ENCODE measurements at regions not wholly inside any gene's neighbourhood (a gene's known extent, or its start where the extent isn't known, plus 50 kb on each side); places are given as distances from the start of the nearest gene placed in this dataset.
"Not testable (repeated sequence)": the region's sequence is repeated elsewhere in the genome, so short reads cannot be mapped to it uniquely, and the experiment has no call there.

DNA sequence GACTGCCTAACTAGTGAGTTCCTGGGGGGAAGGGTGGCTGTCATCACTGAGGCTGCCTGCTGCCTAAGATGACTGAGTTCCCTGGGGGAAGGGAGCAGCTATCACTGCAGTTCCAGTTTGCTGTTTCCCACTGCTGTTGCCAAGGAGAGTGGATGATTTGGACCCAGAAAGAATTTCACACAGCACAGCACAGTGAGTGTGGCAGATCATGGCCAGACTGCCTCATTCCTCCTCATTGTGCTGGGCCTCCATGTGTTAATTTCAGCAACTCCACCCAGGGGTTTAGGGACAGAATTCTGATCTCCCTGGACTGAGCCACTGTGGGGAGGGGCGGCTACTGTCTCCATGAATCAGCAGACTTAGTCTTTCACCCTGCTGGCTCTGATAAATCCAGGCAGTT lies 125.0 kb downstream of the TEX13C start:
- Histone ChIP-seq H3K36me3 (no peaks in the 10 kb centered on the region), H3K4me1 (no peaks in the 10 kb centered on the region), H3K4me3 (ENCODE audit: low read depth, low read length) (no peak overlapping the region), H3K9me3 (no peaks in the 10 kb centered on the region), H3K27me3 (no peaks in the 10 kb centered on the region)
- TF ChIP-seq, protein P1, sequence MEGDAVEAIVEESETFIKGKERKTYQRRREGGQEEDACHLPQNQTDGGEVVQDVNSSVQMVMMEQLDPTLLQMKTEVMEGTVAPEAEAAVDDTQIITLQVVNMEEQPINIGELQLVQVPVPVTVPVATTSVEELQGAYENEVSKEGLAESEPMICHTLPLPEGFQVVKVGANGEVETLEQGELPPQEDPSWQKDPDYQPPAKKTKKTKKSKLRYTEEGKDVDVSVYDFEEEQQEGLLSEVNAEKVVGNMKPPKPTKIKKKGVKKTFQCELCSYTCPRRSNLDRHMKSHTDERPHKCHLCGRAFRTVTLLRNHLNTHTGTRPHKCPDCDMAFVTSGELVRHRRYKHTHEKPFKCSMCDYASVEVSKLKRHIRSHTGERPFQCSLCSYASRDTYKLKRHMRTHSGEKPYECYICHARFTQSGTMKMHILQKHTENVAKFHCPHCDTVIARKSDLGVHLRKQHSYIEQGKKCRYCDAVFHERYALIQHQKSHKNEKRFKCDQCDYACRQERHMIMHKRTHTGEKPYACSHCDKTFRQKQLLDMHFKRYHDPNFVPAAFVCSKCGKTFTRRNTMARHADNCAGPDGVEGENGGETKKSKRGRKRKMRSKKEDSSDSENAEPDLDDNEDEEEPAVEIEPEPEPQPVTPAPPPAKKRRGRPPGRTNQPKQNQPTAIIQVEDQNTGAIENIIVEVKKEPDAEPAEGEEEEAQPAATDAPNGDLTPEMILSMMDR (IDR thresholded peaks at IDR 0.05; ENCODE audit: low read depth, low read length), result no peak
- DNase-seq, result no peak

GRCh38 chrX:125475482-125475881 lies 155.8 kb downstream of the TEX13C start:
- Histone ChIP-seq H3K4me3 (ENCODE audit: low read depth, low read length) (no peak overlapping the region), H3K4me1 (no peaks in the 10 kb centered on the region), H3K36me3 (no peaks in the 10 kb centered on the region), H3K9me3 (no peaks in the 10 kb centered on the region), H3K27me3 (no peaks in the 10 kb centered on the region)
- TF ChIP-seq, protein P1 (IDR thresholded peaks at IDR 0.05; ENCODE audit: low read depth, low read length), result no peak
- no peak for DNase-seq

DNA sequence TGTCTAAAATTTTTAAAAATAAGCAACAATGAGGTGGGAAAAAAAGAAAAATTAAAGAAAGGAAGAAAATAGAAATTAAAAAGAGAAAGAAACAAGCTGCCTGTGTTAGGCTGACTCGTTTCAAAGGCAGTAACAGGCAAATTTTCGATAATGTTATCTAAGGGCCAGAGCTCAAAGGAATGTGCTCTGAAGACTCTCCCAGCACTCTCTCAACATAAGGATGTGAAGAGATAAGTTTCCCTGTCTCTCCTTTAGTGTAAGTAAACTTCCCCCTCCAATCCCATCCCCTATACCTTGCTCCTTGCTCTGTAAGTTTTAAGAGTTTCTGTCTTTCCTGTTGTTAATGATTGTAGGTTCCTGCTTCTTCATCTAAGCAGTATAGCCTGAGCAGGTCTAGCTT lies 172.8 kb downstream of the TEX13C start:
- TF ChIP-seq, protein P1 (IDR thresholded peaks at IDR 0.05; ENCODE audit: low read depth, low read length), result no peak
- no peaks in the 10 kb centered on the region for H3K36me3 ChIP-seq
- no peaks in the 10 kb centered on the region for H3K9me3 ChIP-seq
- H3K4me3 ChIP-seq (ENCODE audit: low read depth, low read length), result no peak overlapping the region
- no peaks in the 10 kb centered on the region for H3K27me3 ChIP-seq
- DNase-seq, result no peak
- H3K4me1 ChIP-seq, result no peaks in the 10 kb centered on the region

GRCh38 chrX:125493004-125493403 lies 173.3 kb downstream of the TEX13C start:
- not testable (repeated sequence) for H3K9me3 ChIP-seq; H3K36me3 ChIP-seq; H3K27me3 ChIP-seq; H3K4me3 ChIP-seq (ENCODE audit: low read depth, low read length); DNase-seq; H3K4me1 ChIP-seq

DNA sequence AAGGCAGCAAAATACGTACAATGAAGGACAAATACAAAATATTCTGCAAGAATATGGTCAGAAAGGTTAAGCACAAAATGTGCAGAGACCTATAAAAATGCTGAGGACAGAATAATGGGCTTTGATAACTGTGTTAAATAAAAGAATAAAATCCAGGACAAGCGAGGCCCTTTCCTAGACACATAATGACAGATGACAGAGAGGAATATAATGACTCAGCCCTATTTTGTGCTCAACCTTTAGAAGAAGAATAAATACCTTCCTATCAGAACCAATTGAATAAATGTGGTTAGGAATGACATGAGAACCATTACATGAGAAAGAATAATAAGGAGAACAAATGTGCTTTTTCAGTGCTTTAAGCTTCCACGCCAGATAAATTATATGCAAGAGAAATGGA lies 178.0 kb downstream of the TEX13C start:
- TF ChIP-seq, protein P1 (IDR thresholded peaks at IDR 0.05; ENCODE audit: low read depth, low read length), result no peak
- H3K36me3 ChIP-seq, result no peaks in the 10 kb centered on the region
- no peaks in the 10 kb centered on the region for H3K4me1 ChIP-seq
- H3K4me3 ChIP-seq (ENCODE audit: low read depth, low read length), result no peak overlapping the region
- no peak for DNase-seq
- H3K27me3 ChIP-seq, result no peaks in the 10 kb centered on the region
- no peaks in the 10 kb centered on the region for H3K9me3 ChIP-seq

- H3K36me3 ChIP-seq, result no peaks in the 10 kb centered on the region
- no peaks in the 10 kb centered on the region for H3K27me3 ChIP-seq
- H3K9me3 ChIP-seq, result no peaks in the 10 kb centered on the region
- no peak for DNase-seq
- H3K4me1 ChIP-seq, result no peaks in the 10 kb centered on the region
- TF ChIP-seq, protein P1 (IDR thresholded peaks at IDR 0.05; ENCODE audit: low read depth, low read length), result no peak
- H3K4me3 ChIP-seq (ENCODE audit: low read depth, low read length), result no peak overlapping the region
These were observed 184.1 kb downstream of the TEX13C start for GRCh38 chrX:125503769-125504168.

DNA sequence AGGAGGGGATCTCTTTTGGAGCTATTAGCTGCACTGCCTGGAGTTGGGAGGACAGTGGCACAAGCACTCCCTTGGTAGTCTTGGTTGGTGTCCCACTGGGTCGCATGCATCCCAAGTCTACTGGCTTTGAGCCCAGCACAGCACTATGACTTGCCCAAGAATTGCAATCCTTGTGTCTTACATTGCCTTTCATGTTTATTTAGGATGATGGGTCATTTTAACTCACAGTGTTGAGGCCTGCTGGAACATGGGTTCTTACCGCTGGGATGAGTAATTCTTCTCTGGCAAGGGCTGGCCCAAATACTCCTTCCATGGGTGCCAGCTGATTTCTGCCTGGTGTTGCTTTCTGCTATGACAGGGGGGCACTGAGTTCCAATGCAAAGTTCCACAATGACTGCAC lies 185.5 kb downstream of the TEX13C start:
- Histone ChIP-seq H3K27me3 (no peaks in the 10 kb centered on the region), H3K36me3 (no peaks in the 10 kb centered on the region), H3K4me1 (no peaks in the 10 kb centered on the region), H3K9me3 (no peaks in the 10 kb centered on the region), H3K4me3 (ENCODE audit: low read depth, low read length) (no peak overlapping the region)
- TF ChIP-seq, protein P1 (IDR thresholded peaks at IDR 0.05; ENCODE audit: low read depth, low read length), result no peak
- DNase-seq, result no peak

Data from BE2C (cell line).